PC-9 (cell line): ENCODE measurements at regions not wholly inside any gene's neighbourhood (a gene's known extent, or its start where the extent isn't known, plus 50 kb on each side); places are given as distances from the start of the nearest gene placed in this dataset.

Source experiments
- BruUV-seq: library from RNA; stranded (reverse); fragments of 400-500 nt; replicated peaks from 2 replicates; lab custom pipeline; 2021; lab: Mats Ljungman, UMichigan
- CTCF ChIA-PET: fragments of 300-600 bp; sonication (Branson Sonifier 250); formaldehyde crosslinking; loops from one replicate; lab custom pipeline; 2022; ENCODE audit warnings: antibody characterized with exemption; lab: Charles Lee
- POLR2A ChIA-PET: fragments of 300-600 bp; sonication (Branson Sonifier 250); formaldehyde crosslinking; loops from one replicate; lab custom pipeline; 2022; ENCODE audit warnings: antibody characterized with exemption; ENCODE audit not compliant: unreplicated experiment; lab: Charles Lee
- DNase-seq, 2 experiments: peaks; one replicate each; pipeline versions ENCODE4 v3.0.0 to v3.0.0-alpha.2; 2015 to 2022; ENCODE audit warnings: mixed read lengths in 1 of 2
- H2AFZ ChIP-seq: fragments of 200-600 bp; sonication (generic); 2 replicates; pipeline ENCODE4 v1.8.1; 2017; ENCODE audit warnings: antibody characterized with exemption
- H3F3A ChIP-seq: fragments of 200-600 bp; sonication (generic); 2 replicates; pipeline ENCODE4 v1.8.1; 2017; ENCODE audit warnings: antibody characterized with exemption, mild to moderate bottlenecking, low read depth; ENCODE audit not compliant: insufficient read depth
- H3K27ac ChIP-seq: fragments of 200-600 bp; sonication (generic); 2 replicates; pipeline ENCODE4 v1.6.1; 2016; ENCODE audit warnings: mixed run types
- H3K27me3 ChIP-seq: fragments of 200-600 bp; sonication (generic); 2 replicates; pipeline ENCODE4 v1.6.1; 2016; ENCODE audit warnings: low read depth, mixed run types; ENCODE audit not compliant: insufficient read depth
- H3K36me3 ChIP-seq: fragments of 200-600 bp; sonication (generic); 2 replicates; pipeline ENCODE4 v1.6.1; 2016; ENCODE audit warnings: low read depth, mixed run types
- H3K4me1 ChIP-seq: fragments of 200-600 bp; sonication (generic); replicated peaks from 2 replicates; pipeline ENCODE4 v1.6.1; 2016; ENCODE audit warnings: mixed run types; ENCODE audit not compliant: insufficient read depth
- H3K4me2 ChIP-seq: fragments of 200-600 bp; sonication (generic); 2 replicates; pipeline ENCODE4 v1.6.1; 2017; ENCODE audit warnings: mixed run types
- H3K4me3 ChIP-seq: fragments of 200-600 bp; sonication (generic); 2 replicates; pipeline ENCODE4 v1.6.1; 2016; ENCODE audit warnings: mixed run types
- H3K79me2 ChIP-seq: fragments of 200-600 bp; sonication (generic); 2 replicates; pipeline ENCODE4 v1.6.1; 2017; ENCODE audit warnings: low read depth, mixed run types
- H3K9me2 ChIP-seq: fragments of 200-600 bp; sonication (generic); 2 replicates; pipeline ENCODE4 v1.8.1; 2017; ENCODE audit warnings: mild to moderate bottlenecking; ENCODE audit not compliant: insufficient read depth
- H3K9me3 ChIP-seq: fragments of 200-600 bp; sonication (generic); 2 replicates; pipeline ENCODE4 v1.8.1; 2016; ENCODE audit warnings: low read depth; ENCODE audit not compliant: insufficient read depth
- H4K20me1 ChIP-seq: fragments of 200-600 bp; sonication (generic); 2 replicates; pipeline ENCODE4 v1.8.1; 2017; ENCODE audit not compliant: insufficient read depth
- EZH2 ChIP-seq: fragments of 200-600 bp; sonication (generic); IDR thresholded peaks from 2 replicates; pipeline ENCODE4 v1.8.0; 2017; ENCODE audit warnings: antibody characterized with exemption, low read depth
- intact Hi-C: fragments of 100-400 bp; cut with micrococcal nuclease; formaldehyde crosslinking; loops from one replicate; pipeline ENCODE4 v1.10.0; 2022; ENCODE audit not compliant: unreplicated experiment
- TF ChIP-seq, protein P1 (sequence below): fragments of 200-600 bp; sonication (generic); conservative IDR thresholded peaks from 2 replicates; pipeline ENCODE4 v1.6.1; 2017; ENCODE audit warnings: mixed run types, antibody characterized with exemption, mild to moderate bottlenecking, moderate library complexity

DNA sequence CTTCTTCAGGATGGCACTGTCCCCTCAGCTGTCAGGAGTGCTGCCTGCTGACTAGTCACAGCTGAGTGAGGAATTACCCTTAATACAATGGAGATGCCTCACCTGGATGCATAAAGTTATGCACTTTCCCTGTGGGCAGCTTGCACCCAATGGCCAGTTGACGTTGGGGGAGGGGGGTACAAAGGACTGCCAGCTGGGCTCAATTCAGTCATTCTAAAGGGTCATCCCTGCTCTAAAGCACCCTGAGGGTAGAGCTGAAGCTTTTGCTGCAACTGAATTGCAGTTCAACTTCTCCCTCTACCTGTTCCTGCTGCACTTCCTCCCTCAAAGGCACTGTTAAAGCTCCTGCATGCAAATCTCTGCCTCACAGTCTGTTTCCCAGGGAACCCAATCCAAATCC, 147.8 kb upstream of the SESN3 start:
- H3F3A ChIP-seq, result no peaks in the 10 kb centered on the region
- ChIA-PET CTCF (no interaction called here), POLR2A (no interaction called here)
- H3K4me3 ChIP-seq, result no peak overlapping the region
- no peaks in the 10 kb centered on the region for H3K79me2 ChIP-seq
- no peaks in the 10 kb centered on the region for H3K27me3 ChIP-seq
- BruUV-seq, result no TSS peak
- intact Hi-C loops, result no loop called here
- no peak for DNase-seq
- no peaks in the 10 kb centered on the region for H4K20me1 ChIP-seq
- no peaks in the 10 kb centered on the region for H3K9me2 ChIP-seq
- H3K9me3 ChIP-seq, result no peaks in the 10 kb centered on the region
- H3K36me3 ChIP-seq, result no peaks in the 10 kb centered on the region
- H2AFZ ChIP-seq, result no peak overlapping the region
- no peak overlapping the region for H3K4me2 ChIP-seq
- TF ChIP-seq EZH2, result no peak
- TF ChIP-seq, protein P1, sequence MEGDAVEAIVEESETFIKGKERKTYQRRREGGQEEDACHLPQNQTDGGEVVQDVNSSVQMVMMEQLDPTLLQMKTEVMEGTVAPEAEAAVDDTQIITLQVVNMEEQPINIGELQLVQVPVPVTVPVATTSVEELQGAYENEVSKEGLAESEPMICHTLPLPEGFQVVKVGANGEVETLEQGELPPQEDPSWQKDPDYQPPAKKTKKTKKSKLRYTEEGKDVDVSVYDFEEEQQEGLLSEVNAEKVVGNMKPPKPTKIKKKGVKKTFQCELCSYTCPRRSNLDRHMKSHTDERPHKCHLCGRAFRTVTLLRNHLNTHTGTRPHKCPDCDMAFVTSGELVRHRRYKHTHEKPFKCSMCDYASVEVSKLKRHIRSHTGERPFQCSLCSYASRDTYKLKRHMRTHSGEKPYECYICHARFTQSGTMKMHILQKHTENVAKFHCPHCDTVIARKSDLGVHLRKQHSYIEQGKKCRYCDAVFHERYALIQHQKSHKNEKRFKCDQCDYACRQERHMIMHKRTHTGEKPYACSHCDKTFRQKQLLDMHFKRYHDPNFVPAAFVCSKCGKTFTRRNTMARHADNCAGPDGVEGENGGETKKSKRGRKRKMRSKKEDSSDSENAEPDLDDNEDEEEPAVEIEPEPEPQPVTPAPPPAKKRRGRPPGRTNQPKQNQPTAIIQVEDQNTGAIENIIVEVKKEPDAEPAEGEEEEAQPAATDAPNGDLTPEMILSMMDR, result no peak
- no peaks in the 10 kb centered on the region for H3K4me1 ChIP-seq
- H3K27ac ChIP-seq, result no peak overlapping the region

DNA sequence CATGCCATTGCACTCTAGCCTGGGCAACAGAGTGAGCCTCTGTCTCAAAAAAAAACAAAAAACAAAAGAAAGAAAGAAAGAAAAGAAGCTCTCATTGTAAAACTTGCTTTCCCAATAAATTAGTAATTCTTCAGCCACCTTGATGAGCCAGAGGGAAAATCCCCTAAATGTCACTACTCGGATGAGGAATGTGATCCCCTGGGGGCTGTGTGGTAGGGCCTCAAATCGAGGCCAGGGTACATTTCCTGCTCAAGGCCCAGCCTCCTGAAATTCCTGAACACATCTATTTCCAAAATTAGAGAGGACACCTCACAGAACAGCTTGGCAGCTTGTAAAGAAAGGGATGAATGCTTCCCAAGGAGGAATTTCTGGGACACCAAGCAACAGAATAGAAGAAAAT, 147.1 kb upstream of the SESN3 start:
- Histone ChIP-seq H3K4me3 (no peak overlapping the region), H3K9me3 (no peaks in the 10 kb centered on the region), H3K4me1 (no peaks in the 10 kb centered on the region), H3K27ac (no peak overlapping the region), H3K27me3 (no peaks in the 10 kb centered on the region), H3K9me2 (no peaks in the 10 kb centered on the region), H3K79me2 (no peaks in the 10 kb centered on the region), H3K4me2 (no peak overlapping the region), H4K20me1 (no peaks in the 10 kb centered on the region), H3K36me3 (no peaks in the 10 kb centered on the region), H3F3A (no peaks in the 10 kb centered on the region), H2AFZ (no peak overlapping the region)
- no peak for TF ChIP-seq EZH2
- TF ChIP-seq, protein P1, result no peak
- DNase-seq, result no peak
- BruUV-seq, result no TSS peak
- CTCF ChIA-PET, result no interaction called here
- POLR2A ChIA-PET, result no interaction called here
- intact Hi-C loops, result no loop called here

DNA sequence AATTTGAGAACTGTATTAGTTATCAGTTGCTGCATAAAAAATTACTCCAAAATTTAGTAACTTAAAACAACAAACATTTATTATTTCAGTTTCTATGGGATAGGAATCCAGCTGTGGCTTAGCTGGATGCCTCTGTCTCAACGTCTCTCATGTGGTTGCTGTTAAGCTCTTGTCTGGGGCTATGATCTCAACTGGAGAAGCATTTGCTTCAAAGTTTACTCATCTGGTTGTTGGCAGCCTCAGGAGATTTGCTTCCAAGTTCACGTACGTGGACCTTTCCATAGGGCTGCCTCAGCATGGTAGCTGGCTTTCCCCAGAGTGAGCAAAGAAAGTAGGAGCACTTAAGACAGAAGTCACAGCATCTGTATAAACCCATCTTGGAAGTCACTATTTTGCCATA, 144.9 kb upstream of the SESN3 start:
- BruUV-seq, result no TSS peak
- Histone ChIP-seq H3K27me3 (no peaks in the 10 kb centered on the region), H4K20me1 (no peaks in the 10 kb centered on the region), H3K4me2 (no peak overlapping the region), H3K27ac (no peak overlapping the region), H3K9me3 (no peaks in the 10 kb centered on the region), H2AFZ (no peak overlapping the region), H3K4me3 (no peak overlapping the region), H3K4me1 (no peaks in the 10 kb centered on the region), H3K9me2 (no peaks in the 10 kb centered on the region), H3K36me3 (no peaks in the 10 kb centered on the region), H3K79me2 (no peaks in the 10 kb centered on the region), H3F3A (no peaks in the 10 kb centered on the region)
- no peak for DNase-seq
- ChIA-PET POLR2A (interaction anchor here (0.5 kb wide), 1 partner anchor 581 kb away, joined by 3 read pairs; no protein-coding TSS in a partner anchor), CTCF (no interaction called here)
- intact Hi-C loops, result no loop called here
- TF ChIP-seq, protein P1, result no peak
- no peak for TF ChIP-seq EZH2
